T47D (cell line): ENCODE measurements at regions not wholly inside any gene's neighbourhood (a gene's known extent, or its start where the extent isn't known, plus 50 kb on each side); places are given as distances from the start of the nearest gene placed in this dataset.

ENCODE experiments used
- DNase-seq, 2 experiments: peaks; one replicate each; pipeline versions ENCODE4 v3.0.0 to v3.0.0-alpha.2; 2011 to 2012; ENCODE audit warnings: low read depth in 1 of 2, low spot score in 1 of 2
- JUND ChIP-seq: IDR thresholded peaks from 2 replicates; pipeline ENCODE4 v1.6.1; 2012; ENCODE audit warnings: low read depth
- in situ Hi-C: cut with HindIII; loops from 2 replicates; pipeline ENCODE4 v1.10.0; 2016; ENCODE audit warnings: low sequenced_read_pairs, low pct_unique_long_range_greater_than_20kb

DNA sequence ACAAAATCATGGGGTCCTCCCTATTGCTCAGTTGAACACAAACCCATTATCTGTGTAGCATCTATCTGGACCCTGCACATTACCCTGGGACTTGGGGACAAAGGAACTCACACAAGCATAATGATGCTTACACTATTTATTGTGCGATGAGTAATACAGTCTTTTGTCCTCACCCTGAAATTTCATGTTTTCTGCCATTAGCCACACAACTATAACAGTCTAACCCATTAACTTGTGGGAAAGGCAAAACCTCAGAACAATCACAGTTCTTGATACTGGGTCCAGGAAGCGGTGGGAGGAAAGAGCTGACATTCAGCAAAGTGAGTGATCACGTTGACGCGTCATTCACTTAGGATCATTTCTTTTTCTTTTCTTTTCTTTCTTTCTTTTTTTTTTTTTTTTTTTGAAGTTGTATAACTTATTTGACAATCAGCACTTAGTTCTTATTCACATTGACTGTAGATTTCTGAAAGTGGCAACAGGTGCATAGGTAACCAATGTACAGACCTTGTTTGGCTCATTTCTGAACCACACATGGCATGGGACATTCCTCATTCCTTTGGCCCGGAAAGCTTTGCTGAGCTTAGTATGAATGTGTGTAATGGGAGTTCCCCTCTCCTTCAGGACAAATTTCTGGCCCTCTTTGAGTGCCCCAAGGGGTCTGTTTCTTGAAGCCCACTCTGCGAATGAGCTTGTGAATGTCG lies 94.8 kb upstream of the CNKSR3 start:
- DNase-seq = no peak
- TF ChIP-seq JUND = no peak
- in situ Hi-C loops = no loop called here

DNA sequence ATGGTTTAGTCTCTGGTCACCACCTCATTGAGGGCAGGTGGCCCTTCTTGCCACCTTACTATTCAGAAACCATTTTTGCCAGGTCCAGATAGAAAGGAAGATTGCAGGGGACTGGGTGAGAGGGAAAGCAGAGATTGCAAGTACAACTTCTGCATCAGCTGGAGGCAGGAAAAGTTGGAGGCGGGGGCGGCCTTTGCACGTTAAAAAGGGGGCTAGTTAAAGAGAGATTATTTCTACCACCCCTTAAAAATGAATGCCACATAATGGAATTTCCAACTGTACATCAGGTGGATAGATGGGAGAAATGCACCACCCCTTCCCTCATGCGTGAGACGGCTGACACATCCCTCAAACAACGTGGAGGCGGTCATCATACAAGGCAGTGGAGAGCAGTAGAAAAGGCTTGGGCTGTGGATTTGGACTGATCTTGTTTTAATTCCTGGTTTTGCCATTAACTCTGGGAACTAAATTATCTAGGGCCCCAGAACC lies 95.4 kb upstream of the CNKSR3 start:
- DNase-seq = no peak
- in situ Hi-C loops = no loop called here
- no peak for TF ChIP-seq JUND

DNA sequence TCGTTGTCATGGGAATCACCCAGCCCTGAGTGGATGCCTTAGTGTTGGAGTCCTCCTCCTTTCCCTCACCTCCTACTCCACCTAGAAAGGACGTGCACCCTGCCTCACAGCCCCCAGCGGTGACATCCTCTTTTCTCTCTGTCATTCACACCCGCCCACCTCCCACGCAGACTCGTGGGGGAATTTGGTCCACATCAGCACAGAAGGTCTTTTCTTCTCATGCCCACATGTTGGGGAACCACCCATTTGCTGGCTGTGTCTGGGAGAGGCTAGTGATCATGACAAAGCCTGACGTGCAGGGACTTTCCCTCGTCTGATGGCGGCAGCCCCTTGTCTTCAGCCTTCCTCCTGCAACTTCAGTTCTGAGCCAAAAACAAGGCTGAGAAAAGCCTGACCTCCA lies 96.0 kb upstream of the CNKSR3 start:
- in situ Hi-C loops = no loop called here
- no peak for DNase-seq
- TF ChIP-seq JUND = no peak

DNA sequence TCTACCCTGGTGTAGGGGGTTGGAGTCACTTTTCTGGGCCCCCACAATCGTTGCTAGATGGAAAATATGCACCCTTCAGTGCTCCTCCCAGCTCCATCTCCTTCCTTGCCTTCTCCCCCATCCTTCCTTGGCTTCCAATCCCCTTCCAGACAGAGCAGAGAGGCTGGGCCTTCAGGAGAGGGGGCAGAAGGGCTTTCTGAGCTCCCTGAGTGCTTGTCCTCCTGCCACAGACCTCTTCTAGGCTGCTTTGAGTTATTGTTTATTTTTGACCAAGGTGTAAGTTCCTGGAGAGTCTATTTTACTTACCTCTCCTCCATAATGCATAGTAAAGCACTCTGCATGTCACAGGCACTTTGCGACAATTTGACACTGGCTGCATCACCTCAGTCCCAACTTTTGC lies 96.4 kb upstream of the CNKSR3 start:
- DNase-seq = no peak
- TF ChIP-seq JUND = no peak
- in situ Hi-C loops = no loop called here

DNA sequence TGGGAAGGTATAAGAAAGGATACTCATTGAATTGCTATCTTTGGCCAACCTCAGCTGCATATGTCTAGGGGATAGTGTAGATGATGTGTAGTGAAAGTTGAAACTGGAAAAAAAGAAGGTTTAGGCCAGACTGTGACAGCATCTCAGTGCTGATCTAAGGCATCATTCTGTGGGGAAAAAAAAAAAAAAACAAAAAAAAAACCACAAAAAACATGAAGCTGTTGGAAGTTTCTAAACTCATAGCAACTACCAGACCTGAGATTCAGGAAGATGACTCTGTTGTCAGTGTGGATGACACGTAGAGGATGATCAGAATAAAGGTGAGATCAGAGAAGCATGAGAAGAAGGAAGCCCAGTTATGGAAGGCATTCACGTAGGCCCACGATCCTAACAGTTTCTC lies 100.8 kb upstream of the CNKSR3 start:
- in situ Hi-C loops = no loop called here
- DNase-seq = no peak
- TF ChIP-seq JUND = no peak

DNA sequence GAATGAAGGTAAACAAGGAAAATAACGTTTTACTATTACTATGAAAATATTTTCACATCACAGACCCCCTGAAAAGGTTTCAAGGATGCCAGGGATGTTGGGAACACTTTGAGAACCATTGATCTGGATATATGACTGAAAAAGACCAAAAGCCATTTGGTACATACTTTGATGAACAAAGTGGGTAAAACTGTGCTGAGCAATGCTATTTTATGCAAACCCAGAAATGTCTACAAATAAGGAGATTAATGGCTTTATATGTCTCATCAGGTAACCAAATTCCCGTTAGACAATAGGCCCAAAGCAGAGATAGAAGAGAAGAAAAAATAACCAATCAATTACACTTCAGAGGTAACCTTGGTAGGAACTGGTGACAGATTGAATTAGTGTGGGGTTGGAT lies 101.4 kb upstream of the CNKSR3 start:
- DNase-seq = no peak
- in situ Hi-C loops = no loop called here
- TF ChIP-seq JUND = no peak

DNA sequence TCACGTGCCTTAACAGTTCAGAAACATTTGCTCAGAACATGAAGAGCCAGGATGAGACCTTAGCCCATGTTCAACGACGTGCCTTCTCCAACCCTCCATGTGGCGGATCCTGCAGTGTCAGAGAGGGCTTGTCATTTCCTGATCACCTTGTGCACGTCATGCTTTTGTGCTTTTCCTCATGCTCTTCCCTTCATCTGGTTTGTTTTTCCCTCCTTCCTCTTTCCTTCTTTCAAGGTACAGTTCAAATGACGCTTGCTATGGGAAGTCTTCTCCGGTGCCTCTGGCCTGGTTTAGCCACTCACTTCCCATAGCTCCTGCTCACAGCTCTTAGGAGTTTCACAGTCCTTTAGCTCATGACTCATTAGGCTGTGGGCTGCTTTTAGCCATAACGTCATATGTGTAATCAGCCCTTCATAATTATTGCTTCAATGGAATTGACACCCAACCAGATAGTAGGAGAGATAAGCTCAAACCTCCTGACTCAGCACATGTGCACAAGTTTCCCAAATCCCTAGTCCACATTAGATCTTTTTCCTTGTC lies 102.7 kb upstream of the CNKSR3 start:
- no peak for DNase-seq
- in situ Hi-C loops = no loop called here
- no peak for TF ChIP-seq JUND

DNA sequence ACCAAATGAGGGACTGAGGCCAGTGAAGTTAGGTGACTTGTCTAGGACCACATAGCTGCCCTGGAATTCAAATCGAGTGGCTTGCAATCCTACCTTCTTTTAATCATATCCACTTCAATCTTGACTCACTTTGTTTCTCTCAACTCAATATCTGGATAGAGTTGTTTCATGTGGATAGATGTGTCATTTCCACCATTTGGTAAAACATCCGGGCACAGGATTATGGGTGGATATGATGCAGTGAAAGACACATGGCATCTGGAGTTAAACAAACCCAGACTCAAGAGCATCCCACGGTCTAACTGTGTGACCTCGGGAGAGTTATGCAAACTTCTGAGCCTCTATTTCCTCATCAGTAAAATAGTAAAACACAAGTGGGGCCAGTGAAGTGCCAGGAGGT lies 103.6 kb upstream of the CNKSR3 start:
- no peak for DNase-seq
- in situ Hi-C loops = no loop called here
- no peak for TF ChIP-seq JUND

DNA sequence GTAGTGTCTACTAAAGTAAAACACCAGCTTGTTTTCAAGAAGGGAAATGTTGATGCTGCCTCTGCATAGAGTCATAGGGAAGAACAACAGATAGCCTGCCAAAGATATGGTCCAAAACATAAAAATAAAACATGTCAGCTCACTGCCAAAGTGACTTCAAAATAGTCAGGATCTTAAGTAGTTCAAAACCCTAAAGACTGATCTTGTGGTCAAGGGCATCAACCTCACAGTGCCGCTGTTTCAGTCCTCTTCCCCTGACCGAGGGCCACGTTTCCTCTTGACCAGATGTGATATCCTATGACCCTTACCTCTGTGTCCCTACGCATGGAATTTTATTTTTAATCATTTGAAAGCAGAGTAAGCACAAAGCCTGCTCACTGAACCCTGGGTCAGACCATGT lies 104.2 kb upstream of the CNKSR3 start:
- DNase-seq = no peak
- no peak for TF ChIP-seq JUND
- in situ Hi-C loops = no loop called here

DNA sequence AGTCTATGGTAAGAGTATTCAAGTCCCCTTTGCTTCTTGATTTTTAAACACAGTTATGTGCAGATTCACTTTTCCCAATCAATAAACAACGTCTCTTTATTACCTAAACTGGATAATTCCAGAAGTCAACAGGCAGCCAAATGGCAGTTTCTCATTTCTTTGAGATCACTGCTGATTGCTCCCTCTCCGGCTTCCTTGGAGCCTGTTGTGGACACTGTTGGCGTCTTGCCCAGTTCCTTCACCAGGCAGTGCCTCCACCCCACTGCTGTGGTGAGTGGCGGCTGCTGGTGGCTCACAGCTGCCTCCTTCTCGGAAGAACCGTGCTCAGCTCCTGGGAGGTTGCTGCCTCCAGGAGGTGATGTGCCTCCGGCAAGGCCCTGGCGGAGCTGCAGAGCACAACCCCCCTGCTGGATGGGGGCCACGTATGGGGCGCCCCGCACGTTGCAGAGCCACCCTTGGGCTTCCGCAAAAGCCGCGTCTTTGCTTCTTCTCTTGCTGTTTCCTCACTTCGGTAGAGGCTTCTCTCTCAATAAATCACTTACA lies 105.1 kb upstream of the CNKSR3 start:
- in situ Hi-C loops = no loop called here
- TF ChIP-seq JUND = no peak
- peak; percentile 32 to 74 for DNase-seq

DNA sequence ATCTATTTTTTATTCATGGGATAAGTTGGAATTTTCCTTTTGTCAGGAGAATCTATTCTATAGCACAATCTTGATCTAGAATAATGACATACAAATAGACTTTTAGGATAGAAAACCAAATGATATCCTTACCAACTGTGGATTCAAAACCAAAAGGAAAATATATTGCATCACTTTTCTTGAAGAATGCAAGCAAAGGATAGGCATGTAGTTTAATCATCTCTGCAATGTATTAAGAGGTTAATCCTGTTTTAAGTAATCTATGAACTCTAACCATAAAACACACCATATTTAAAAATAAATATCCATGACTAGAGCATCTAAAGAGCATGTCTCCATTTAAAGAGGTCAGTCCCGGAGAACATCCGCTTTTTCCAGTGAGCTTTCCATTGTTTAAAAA lies 106.7 kb upstream of the CNKSR3 start:
- no peak for TF ChIP-seq JUND
- in situ Hi-C loops = no loop called here
- DNase-seq = no peak

DNA sequence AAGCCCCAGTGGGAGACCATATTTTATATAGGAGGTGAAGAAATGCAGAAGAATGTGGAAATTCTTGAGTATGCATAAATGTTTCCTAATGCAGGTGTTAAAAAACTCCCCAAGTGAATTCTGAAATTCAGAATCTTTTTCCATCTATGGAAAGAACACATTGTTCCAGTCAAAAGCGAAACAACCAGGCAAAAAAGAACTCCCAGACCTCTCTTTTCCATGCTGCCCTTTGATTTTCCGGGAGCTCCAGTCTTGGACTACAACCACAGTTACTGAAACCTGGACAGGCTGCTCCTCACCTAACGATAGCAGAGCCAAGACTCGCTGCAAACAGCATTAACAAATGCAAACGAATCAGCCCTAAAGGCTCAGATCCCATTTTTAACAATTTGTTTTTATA lies 108.7 kb upstream of the CNKSR3 start:
- in situ Hi-C loops = no loop called here
- no peak for TF ChIP-seq JUND
- peak in 1 of 2 experiments; percentile 9 for DNase-seq

DNA sequence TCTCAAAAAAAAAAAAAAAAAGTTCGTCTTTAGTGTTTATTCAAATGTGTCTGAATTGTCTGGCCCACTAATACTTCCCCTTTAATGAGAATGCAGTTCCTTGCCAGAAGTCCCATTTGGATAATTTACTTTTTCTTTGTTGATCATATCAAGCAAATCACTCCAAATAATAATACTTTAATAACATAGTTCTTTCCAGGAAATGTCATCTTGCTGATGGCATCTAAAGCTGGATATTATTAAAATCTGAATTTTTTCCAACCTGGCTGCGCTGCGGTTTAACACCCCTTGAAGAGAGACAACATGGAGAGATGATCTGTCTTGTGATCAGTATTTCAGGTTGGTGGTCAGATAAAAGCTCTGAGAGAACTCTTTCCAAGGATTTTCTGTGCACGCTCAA lies 111.2 kb upstream of the CNKSR3 start:
- TF ChIP-seq JUND = no peak
- in situ Hi-C loops = no loop called here
- no peak for DNase-seq
